IPS DF 6.9 (cell line): ENCODE measurements at regions not wholly inside any gene's neighbourhood (a gene's known extent, or its start where the extent isn't known, plus 50 kb on each side); places are given as distances from the start of the nearest gene placed in this dataset.
A peak's percentile ranks its signal among the peaks of the same experiment; 100 is the strongest.
"Not testable (repeated sequence)": the region's sequence is repeated elsewhere in the genome, so short reads cannot be mapped to it uniquely, and the experiment has no call there.

Experiments
- DNase-seq: peaks from one replicate; pipeline ENCODE4 v3.0.0-alpha.2; 2013; ENCODE audit warnings: low read depth, low spot score
- H3K27ac ChIP-seq: one replicate; pipeline ENCODE4 v1.5.1; 2013; ENCODE audit warnings: low read length, control low read depth
- H3K27me3 ChIP-seq: 2 replicates; pipeline ENCODE4 v1.6.1; 2013; ENCODE audit warnings: mild to moderate bottlenecking, low read length; ENCODE audit not compliant: control insufficient read depth, insufficient read depth
- H3K36me3 ChIP-seq: 2 replicates; pipeline ENCODE4 v1.6.1; 2013; ENCODE audit warnings: low read length; ENCODE audit not compliant: control insufficient read depth, insufficient read depth
- H3K4me1 ChIP-seq: 2 replicates; pipeline ENCODE4 v1.6.1; 2013; ENCODE audit warnings: low read length; ENCODE audit not compliant: control insufficient read depth, insufficient read depth
- H3K4me3 ChIP-seq: 2 replicates; pipeline ENCODE4 v1.5.1; 2013; ENCODE audit warnings: mild to moderate bottlenecking, low read length
- H3K9me3 ChIP-seq: 2 replicates; pipeline ENCODE4 v1.6.1; 2013; ENCODE audit warnings: low read length, inconsistent platforms; ENCODE audit not compliant: control insufficient read depth, insufficient read depth
- WGBS: extraction: QIAGEN DNeasy Blood & Tissue Kit; methylation state at CpG from one replicate; pipeline ENCODE4 v1.1.7; 2013; ENCODE audit warnings: mixed read lengths, missing lambda C conversion rate; ENCODE audit not compliant: insufficient read length, insufficient coverage; 5-methylcytosine and 5-hydroxymethylcytosine counted together

GRCh38 chr15:53197426-53197839 is 407.3 kb upstream of the ONECUT1 start:
- Histone ChIP-seq H3K36me3 (no peaks in the 10 kb centered on the region), H3K27me3 (no peaks in the 10 kb centered on the region), H3K4me1 (peaks cover 2% of the 10 kb centered on the region), H3K27ac (no peak overlapping the region), H3K4me3 (no peak overlapping the region), H3K9me3 (no peaks in the 10 kb centered on the region)
- WGBS = no CpG with 5 or more reads among the region's 23 CpGs
- DNase-seq = peak; percentile 64

- H3K36me3 ChIP-seq = no peaks in the 10 kb centered on the region
- peaks cover 2% of the 10 kb centered on the region for H3K4me1 ChIP-seq
- WGBS = no CpG with 5 or more reads among the region's 11 CpGs
- H3K27ac ChIP-seq = no peak overlapping the region
- H3K27me3 ChIP-seq = no peaks in the 10 kb centered on the region
- no peaks in the 10 kb centered on the region for H3K9me3 ChIP-seq
- no peak overlapping the region for H3K4me3 ChIP-seq
- no peak for DNase-seq
These were observed 406.7 kb upstream of the ONECUT1 start for GRCh38 chr15:53196788-53197187.

GRCh38 chr15:53196242-53196641 is 406.1 kb upstream of the ONECUT1 start:
- no peaks in the 10 kb centered on the region for H3K36me3 ChIP-seq
- H3K9me3 ChIP-seq = no peaks in the 10 kb centered on the region
- no peak overlapping the region for H3K27ac ChIP-seq
- no CpG with 5 or more reads among the region's 5 CpGs for WGBS
- no peaks in the 10 kb centered on the region for H3K27me3 ChIP-seq
- H3K4me1 ChIP-seq = peaks cover 2% of the 10 kb centered on the region
- no peak overlapping the region for H3K4me3 ChIP-seq
- DNase-seq = no peak

GRCh38 chr15:53193149-53193548 is 403.0 kb upstream of the ONECUT1 start:
- Histone ChIP-seq H3K27ac (no peak overlapping the region), H3K27me3 (no peaks in the 10 kb centered on the region), H3K4me1 (peaks cover 2% of the 10 kb centered on the region), H3K9me3 (no peaks in the 10 kb centered on the region), H3K4me3 (no peak overlapping the region), H3K36me3 (no peaks in the 10 kb centered on the region)
- no peak for DNase-seq
- no CpG with 5 or more reads among the region's 2 CpGs for WGBS

GRCh38 chr15:53189860-53190259 is 399.7 kb upstream of the ONECUT1 start:
- H3K4me3 ChIP-seq = no peak overlapping the region
- DNase-seq = no peak
- H3K27me3 ChIP-seq = no peaks in the 10 kb centered on the region
- H3K27ac ChIP-seq = no peak overlapping the region
- no peaks in the 10 kb centered on the region for H3K9me3 ChIP-seq
- H3K4me1 ChIP-seq = no peaks in the 10 kb centered on the region
- WGBS = no CpG with 5 or more reads among the region's 4 CpGs
- H3K36me3 ChIP-seq = no peaks in the 10 kb centered on the region

- not testable (repeated sequence) for H3K27ac ChIP-seq, DNase-seq, H3K4me1 ChIP-seq, H3K36me3 ChIP-seq, H3K9me3 ChIP-seq, H3K4me3 ChIP-seq, H3K27me3 ChIP-seq
- no CpG with 5 or more reads among the region's 9 CpGs for WGBS
These were observed 393.3 kb upstream of the ONECUT1 start for GRCh38 chr15:53183449-53183848.

GRCh38 chr15:53171571-53171970 is 381.4 kb upstream of the ONECUT1 start:
- WGBS = no CpG with 5 or more reads among the region's 1 CpG
- no peak for DNase-seq
- H3K36me3 ChIP-seq = no peaks in the 10 kb centered on the region
- H3K4me1 ChIP-seq = no peaks in the 10 kb centered on the region
- H3K4me3 ChIP-seq = no peak overlapping the region
- H3K9me3 ChIP-seq = no peaks in the 10 kb centered on the region
- no peaks in the 10 kb centered on the region for H3K27me3 ChIP-seq
- H3K27ac ChIP-seq = no peak overlapping the region

- no peak overlapping the region for H3K4me3 ChIP-seq
- H3K9me3 ChIP-seq = no peaks in the 10 kb centered on the region
- H3K27ac ChIP-seq = no peak overlapping the region
- H3K27me3 ChIP-seq = no peaks in the 10 kb centered on the region
- H3K36me3 ChIP-seq = no peaks in the 10 kb centered on the region
- no peak for DNase-seq
- H3K4me1 ChIP-seq = no peaks in the 10 kb centered on the region
- WGBS = no CpG with 5 or more reads among the region's 2 CpGs
These were observed 376.6 kb upstream of the ONECUT1 start for GRCh38 chr15:53166684-53167201.

GRCh38 chr15:53165988-53166683 is 376.0 kb upstream of the ONECUT1 start:
- no peak overlapping the region for H3K4me3 ChIP-seq
- no peaks in the 10 kb centered on the region for H3K9me3 ChIP-seq
- H3K4me1 ChIP-seq = no peaks in the 10 kb centered on the region
- DNase-seq = no peak
- 100% methylated on average over 1 of the region's 7 CpGs for WGBS
- H3K27me3 ChIP-seq = no peaks in the 10 kb centered on the region
- no peaks in the 10 kb centered on the region for H3K36me3 ChIP-seq
- H3K27ac ChIP-seq = no peak overlapping the region

- no CpG with 5 or more reads among the region's 3 CpGs for WGBS
- no peaks in the 10 kb centered on the region for H3K36me3 ChIP-seq
- H3K9me3 ChIP-seq = no peaks in the 10 kb centered on the region
- H3K27me3 ChIP-seq = no peaks in the 10 kb centered on the region
- H3K27ac ChIP-seq = no peak overlapping the region
- H3K4me1 ChIP-seq = no peaks in the 10 kb centered on the region
- no peak overlapping the region for H3K4me3 ChIP-seq
- no peak for DNase-seq
These were observed 370.1 kb upstream of the ONECUT1 start for GRCh38 chr15:53160092-53160704.

- no peaks in the 10 kb centered on the region for H3K27me3 ChIP-seq
- H3K4me3 ChIP-seq = no peak overlapping the region
- H3K4me1 ChIP-seq = no peaks in the 10 kb centered on the region
- no peaks in the 10 kb centered on the region for H3K9me3 ChIP-seq
- no peak overlapping the region for H3K27ac ChIP-seq
- H3K36me3 ChIP-seq = no peaks in the 10 kb centered on the region
- DNase-seq = no peak
These were observed 369.3 kb upstream of the ONECUT1 start for GRCh38 chr15:53159458-53159857.
